ENCODE measurements at regions not wholly inside any gene's neighbourhood (a gene's known extent, or its start where the extent isn't known, plus 50 kb on each side); places are given as distances from the start of the nearest gene placed in this dataset.

DNA sequence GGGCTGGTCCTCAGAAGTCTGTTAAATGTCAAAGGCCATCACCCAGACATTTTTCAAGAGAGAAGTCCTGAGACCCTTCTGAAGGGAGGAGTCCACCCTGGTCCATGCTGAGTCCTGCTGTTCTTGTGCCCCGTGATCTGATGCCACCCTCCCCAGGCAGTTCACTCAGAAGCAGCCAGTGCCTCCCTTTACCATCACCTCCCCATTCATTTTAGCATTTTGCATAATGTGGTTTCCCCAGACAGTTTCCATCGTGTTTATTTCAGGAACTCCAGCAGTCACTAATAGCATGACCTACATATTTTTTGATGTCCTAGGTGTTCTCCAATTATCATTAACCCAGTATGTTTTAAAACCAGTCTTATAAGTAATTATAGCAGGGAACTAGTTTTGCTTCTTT is 353.0 kb upstream of the CDH5 start:
- DNase-seq (ENCODE audit: low spot score), result no peak

GRCh38 chr16:66008136-66008535 is 358.4 kb upstream of the CDH5 start:
- DNase-seq (ENCODE audit: low spot score), result no peak

GRCh38 chr16:66007717-66008116 is 358.8 kb upstream of the CDH5 start:
- no peak for DNase-seq (ENCODE audit: low spot score)

- DNase-seq (ENCODE audit: low spot score), result no peak
Observed at GRCh38 chr16:66006485-66006884, 360.0 kb upstream of the CDH5 start.

DNA sequence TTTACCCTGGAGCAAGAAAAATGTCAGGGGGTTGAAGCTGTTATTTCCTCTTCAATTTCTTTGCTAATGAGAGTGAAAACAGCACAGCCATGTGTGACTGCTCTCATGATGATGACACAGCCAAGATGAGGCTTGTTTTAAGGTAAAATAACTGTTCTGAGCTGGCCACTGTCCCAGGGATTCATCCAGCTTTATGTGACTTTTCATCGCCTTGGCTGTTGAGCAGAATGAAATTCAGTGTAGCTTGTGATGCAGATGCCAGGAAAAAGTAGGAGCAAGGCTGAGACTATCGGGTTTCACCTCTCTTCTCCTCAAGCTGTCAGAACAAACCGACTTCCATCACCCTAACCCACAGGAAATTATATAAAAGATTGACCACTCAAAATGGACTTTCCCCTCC is 361.8 kb upstream of the CDH5 start:
- no peak for DNase-seq (ENCODE audit: low spot score)

DNA sequence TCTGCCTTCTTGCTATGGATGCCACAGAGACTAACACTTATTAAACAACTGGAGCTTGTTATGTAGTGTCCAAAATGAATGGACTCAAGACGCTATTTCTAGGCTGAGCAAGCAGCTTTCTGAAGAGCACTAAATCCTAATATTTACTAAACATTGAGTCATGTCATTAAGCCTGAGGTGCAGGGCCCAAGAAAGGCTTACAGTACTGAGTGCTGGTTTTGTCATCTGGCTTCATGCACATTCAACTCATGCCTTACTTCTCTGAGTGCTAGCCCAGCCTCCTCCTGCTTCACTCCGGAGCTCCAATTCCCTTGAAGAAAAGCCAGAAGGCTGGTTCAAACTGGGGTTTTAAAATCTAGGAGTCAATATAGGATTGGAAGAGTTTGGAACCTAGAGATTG is 363.3 kb upstream of the CDH5 start:
- no peak for DNase-seq (ENCODE audit: low spot score)

DNA sequence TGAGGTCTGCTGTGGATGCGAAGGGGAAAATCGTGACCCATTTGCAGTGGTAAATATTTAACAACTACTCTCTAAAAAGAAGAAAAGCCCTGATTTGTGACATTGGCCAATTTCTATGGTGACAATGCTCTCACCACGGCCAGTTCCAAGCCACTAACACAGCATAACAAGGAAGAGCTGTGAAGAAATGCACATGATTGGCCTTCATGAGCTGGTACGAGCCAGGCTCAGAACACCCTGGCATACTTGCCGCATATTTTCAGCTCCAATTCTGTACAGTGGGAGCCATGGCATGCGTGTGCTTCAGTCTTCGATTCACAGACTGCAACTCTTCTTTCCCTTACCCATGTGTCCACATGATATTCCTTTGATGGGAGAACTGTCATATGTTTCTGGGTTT is 363.9 kb upstream of the CDH5 start:
- DNase-seq (ENCODE audit: low spot score), result no peak

DNA sequence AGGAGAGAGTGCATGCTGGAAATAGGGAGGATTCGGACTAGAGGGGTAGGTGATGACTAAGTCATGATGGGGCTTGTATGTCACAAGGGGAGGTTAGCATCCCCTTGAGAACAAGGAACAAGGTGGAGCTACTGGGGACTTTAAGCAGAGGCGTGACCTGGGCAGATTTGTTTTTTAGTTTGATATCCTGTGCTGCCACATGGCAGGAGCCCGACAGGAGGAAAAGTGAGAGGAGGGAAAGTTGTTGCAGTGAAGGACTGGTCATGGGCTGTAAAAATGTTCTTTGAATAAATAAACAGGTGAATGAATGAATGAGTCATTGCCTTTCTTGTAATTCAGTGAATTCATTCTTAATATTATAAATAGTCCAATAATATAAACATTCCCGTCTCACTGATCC is 365.1 kb upstream of the CDH5 start:
- DNase-seq (ENCODE audit: low spot score), result no peak

- DNase-seq (ENCODE audit: low spot score), result no peak
Observed at GRCh38 chr16:65998443-65998842, 368.0 kb upstream of the CDH5 start.

GRCh38 chr16:65994291-65994690 is 372.2 kb upstream of the CDH5 start:
- no peak for DNase-seq (ENCODE audit: low spot score)

DNA sequence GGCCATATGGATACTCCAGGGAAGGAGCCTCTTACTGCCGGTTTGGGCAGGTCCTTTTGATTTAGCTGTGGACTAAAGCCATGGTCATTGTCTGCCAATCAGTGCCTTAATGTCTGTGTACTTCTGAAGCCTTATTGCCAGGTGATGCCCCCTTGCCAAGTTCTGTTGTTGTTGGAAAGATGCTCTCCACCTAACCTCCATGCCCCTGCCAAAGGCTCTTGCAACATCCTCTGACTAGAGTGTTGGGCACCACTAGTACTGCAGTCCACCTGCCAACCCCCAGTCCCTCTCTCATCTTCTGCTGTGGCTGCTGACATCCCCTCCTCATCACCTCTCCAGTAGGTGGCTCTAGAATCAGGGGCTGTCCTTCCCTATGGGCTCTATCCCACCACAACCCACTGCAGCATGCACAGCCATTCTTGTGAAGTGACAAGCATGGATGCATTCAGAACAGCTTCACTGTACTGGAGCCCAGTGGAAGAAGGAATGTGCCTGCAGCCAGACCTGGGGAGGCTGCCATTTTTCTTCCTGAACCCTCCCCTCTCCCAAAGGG is 375.3 kb upstream of the CDH5 start:
- DNase-seq (ENCODE audit: low spot score), result no peak

GRCh38 chr16:65989861-65990604 is 376.5 kb upstream of the CDH5 start:
- DNase-seq (ENCODE audit: low spot score), result no peak

GRCh38 chr16:65988024-65988595 is 378.4 kb upstream of the CDH5 start:
- DNase-seq (ENCODE audit: low spot score), result no peak

GRCh38 chr16:65984296-65984695 is 382.2 kb upstream of the CDH5 start:
- DNase-seq (ENCODE audit: low spot score), result no peak

DNA sequence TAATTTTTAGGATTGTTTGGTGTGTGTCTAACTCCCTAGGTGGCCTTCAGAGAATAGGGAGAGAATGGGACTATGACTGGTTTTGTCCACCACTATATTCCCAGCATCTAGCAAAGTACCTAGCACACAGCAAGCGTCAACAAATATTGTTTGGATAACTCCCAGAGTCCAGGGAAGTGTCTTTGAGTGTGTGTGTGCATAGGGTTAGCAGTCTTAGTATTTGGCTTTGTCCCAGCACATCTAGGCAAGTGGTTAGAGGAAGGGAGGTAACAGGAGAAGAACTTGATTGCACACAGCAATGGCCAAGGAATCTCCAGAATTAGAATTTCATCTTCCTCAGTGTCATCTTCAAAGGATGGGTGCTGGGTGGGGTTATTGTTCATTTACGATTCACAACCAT is 385.4 kb upstream of the CDH5 start:
- DNase-seq (ENCODE audit: low spot score), result no peak

- peak; percentile 60 for DNase-seq (ENCODE audit: low spot score)
Observed at GRCh38 chr16:65975049-65975708, 391.3 kb upstream of the CDH5 start.

DNA sequence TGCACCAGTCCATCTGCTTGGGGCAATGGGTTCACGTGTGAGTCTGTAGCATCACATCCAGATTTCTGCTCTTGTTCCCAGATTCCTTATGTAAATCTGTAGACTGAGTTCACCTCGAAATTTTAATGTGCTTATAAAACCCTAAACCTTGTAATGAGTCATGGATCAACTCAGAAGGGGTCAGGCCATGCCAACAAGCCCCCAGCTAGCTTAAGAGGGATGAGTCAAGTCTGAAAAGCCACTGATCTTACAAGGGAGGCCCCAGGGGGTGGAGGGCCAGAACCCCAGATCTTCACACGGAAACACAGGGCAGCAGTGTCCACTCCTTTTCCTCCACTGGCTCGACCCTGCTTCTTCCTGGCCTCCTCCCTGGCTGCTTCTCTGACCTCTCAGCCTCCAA is 399.1 kb upstream of the CDH5 start:
- no peak for DNase-seq (ENCODE audit: low spot score)

DNA sequence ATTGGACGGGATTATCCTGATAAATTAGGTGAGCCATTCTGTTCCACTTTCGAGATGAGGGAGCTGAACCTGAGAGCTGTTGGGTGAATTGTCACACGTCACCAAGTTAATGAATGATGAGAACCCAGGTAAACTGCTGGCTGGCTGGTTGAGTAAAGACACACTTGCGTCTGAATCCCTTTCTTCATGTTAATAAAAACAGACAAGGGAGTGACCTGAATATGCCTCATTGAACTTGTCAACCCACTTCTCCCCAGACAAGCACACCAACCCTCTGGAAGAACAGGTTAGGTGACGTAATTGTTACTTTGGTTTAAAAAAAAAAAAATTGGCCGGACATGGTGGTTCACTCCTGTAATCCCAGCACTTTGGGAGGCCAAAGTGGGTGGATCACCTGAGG is 400.9 kb upstream of the CDH5 start:
- DNase-seq (ENCODE audit: low spot score), result peak; percentile 89

DNA sequence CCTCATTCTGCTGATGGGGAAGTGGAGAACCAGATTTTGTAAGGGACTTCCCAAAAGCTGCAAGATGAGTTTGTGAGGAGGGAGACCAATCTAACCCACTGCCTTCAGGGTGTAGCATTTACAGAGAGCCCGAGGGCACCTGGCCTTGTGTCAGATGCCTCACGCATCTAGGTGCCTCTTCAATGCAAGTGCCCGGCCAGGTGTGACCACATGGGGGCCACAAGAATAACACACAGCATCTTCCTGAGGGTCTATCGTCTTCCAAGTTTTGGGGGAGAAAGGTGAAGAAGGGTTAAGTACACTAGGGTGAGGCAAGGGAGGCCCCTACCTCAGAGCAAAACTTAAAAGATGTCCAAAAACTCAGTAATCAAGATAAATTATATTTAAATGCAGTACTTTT is 401.7 kb upstream of the CDH5 start:
- no peak for DNase-seq (ENCODE audit: low spot score)

DNA sequence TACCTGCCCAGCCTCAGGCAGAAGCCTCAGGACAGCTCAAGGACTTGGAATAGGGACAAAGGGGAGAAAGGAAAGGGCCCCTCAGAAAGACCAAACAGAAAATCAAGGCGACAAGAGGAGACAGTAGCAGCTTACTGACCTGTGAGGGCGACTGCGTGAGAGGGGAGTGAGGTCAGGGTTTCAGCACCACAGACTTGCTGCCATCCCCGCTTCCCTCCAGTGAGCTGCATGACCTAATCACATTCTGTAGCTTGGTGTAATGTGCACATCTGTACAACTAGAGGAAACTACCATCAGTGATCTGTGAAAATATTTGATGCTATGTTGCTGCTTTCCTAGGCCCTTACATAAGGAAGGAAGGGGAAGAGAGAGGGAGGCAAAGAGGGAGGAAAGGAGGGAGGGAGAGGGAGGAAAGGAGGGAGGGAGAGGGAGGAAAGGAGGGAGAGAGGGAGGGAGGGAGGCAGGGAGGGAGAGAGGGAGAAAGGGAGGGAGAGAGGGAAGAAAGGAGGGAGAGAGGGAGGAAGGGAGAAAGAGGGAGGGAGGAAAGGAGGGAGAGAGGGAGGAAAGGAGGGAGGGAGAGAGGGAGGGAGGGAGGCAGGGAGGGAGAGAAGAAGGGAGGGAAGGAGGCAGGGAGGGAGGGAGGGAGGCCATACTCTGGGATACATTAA is 404.9 kb upstream of the CDH5 start:
- DNase-seq (ENCODE audit: low spot score), result peak; percentile 48

GRCh38 chr16:65959983-65960382 is 406.5 kb upstream of the CDH5 start:
- no peak for DNase-seq (ENCODE audit: low spot score)

GRCh38 chr16:65958086-65958485 is 408.4 kb upstream of the CDH5 start:
- DNase-seq (ENCODE audit: low spot score), result no peak

DNA sequence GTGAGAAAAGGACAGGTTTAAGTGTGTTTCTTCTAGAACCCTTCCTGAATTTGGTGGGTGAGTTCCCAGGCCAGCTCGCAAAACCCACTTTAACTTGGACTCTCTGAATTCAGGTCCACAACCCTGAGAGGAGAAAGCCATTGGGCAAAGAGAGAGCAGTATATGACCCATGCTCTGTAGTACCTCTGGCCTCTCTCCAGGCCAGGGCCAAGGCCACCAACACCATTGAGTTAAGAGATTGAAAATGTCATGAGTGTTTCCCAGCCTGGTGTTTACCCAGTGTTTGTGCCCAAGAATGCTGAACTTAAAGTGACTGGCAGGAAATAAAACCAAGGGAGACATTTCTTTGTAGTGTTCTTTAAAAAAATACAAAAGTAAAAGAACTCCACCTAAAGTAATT is 410.4 kb upstream of the CDH5 start:
- DNase-seq (ENCODE audit: low spot score), result no peak
